ENCODE measurements at regions not wholly inside any gene's neighbourhood (a gene's known extent, or its start where the extent isn't known, plus 50 kb on each side); places are given as distances from the start of the nearest gene placed in this dataset.

DNA sequence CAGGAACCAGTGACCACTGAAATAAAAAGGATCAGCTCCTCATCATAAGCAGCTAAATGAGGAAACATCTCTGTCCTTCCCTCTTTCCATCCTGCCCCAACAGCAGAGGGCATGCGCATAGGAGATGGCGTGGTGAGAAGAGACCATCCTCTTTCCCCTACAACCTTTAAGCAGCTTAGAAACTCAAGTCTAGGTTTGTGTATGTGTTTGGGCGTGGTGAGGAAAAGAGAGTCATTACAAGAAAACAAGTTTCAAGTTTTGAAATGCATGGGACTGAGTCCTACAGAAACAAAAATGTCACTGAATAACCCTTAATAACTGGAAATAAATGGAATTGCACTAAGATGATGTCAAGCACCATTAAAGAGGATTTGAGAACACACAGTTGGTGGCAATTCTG, 96.4 kb upstream of the IL12B start:
- WGBS = 84% methylated on average over 3 of the region's 3 CpGs

More for the DNA sequence above, 96.4 kb upstream of the IL12B start:
- Histone ChIP-seq H3K4me1 (ENCODE audit: control insufficient read depth in 4 of 4, insufficient read depth in 4 of 4, low read length in 3 of 4) (no peaks in the 10 kb centered on the region), H3K9me3 (ENCODE audit: control insufficient read depth in 4 of 4, low read length in 3 of 4) (no peaks in the 10 kb centered on the region), H3K27me3 (ENCODE audit: control insufficient read depth in 4 of 4, insufficient read depth in 4 of 4, low read length in 3 of 4) (no peaks in the 10 kb centered on the region), H3K36me3 (ENCODE audit: control insufficient read depth in 4 of 4, insufficient read depth in 3 of 4, low read depth in 1 of 4, low read length in 3 of 4) (no peaks in the 10 kb centered on the region), H3K9ac (ENCODE audit: low read depth in 1 of 2, low read length in 2 of 2) (no peak overlapping the region), H3K27ac (ENCODE audit: low read depth in 1 of 2, low read length in 2 of 2) (no peak overlapping the region), H3K4me3 (ENCODE audit: low read depth in 1 of 3, low read length in 3 of 3) (no peak overlapping the region)
- no peak for DNase-seq (ENCODE audit: low spot score)
- TF ChIP-seq FOXA1 (IDR thresholded peaks at IDR 0.05) (no peak), HNF4G (IDR thresholded peaks at IDR 0.05) (no peak), RAD21 (IDR thresholded peaks at IDR 0.05) (no peak), EGR1 (IDR thresholded peaks at IDR 0.05; ENCODE audit: low read depth in 2 of 2) (no peak), RXRA (IDR thresholded peaks at IDR 0.05) (no peak), YY1 (IDR thresholded peaks at IDR 0.05) (no peak), SP1 (IDR thresholded peaks at IDR 0.05) (no peak), JUND (IDR thresholded peaks at IDR 0.05) (no peak), TAF1 (conservative IDR thresholded peaks at IDR 0.05) (no peak), HNF4A (conservative IDR thresholded peaks at IDR 0.05) (no peak), FOXA2 (IDR thresholded peaks at IDR 0.05) (no peak), GABPA (IDR thresholded peaks at IDR 0.05 in 1 of 2, conservative IDR thresholded peaks at IDR 0.05 in 1 of 2) (no peak), NR2F2 (IDR thresholded peaks at IDR 0.05) (no peak)
- TF ChIP-seq, protein P1, sequence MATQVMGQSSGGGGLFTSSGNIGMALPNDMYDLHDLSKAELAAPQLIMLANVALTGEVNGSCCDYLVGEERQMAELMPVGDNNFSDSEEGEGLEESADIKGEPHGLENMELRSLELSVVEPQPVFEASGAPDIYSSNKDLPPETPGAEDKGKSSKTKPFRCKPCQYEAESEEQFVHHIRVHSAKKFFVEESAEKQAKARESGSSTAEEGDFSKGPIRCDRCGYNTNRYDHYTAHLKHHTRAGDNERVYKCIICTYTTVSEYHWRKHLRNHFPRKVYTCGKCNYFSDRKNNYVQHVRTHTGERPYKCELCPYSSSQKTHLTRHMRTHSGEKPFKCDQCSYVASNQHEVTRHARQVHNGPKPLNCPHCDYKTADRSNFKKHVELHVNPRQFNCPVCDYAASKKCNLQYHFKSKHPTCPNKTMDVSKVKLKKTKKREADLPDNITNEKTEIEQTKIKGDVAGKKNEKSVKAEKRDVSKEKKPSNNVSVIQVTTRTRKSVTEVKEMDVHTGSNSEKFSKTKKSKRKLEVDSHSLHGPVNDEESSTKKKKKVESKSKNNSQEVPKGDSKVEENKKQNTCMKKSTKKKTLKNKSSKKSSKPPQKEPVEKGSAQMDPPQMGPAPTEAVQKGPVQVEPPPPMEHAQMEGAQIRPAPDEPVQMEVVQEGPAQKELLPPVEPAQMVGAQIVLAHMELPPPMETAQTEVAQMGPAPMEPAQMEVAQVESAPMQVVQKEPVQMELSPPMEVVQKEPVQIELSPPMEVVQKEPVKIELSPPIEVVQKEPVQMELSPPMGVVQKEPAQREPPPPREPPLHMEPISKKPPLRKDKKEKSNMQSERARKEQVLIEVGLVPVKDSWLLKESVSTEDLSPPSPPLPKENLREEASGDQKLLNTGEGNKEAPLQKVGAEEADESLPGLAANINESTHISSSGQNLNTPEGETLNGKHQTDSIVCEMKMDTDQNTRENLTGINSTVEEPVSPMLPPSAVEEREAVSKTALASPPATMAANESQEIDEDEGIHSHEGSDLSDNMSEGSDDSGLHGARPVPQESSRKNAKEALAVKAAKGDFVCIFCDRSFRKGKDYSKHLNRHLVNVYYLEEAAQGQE (IDR thresholded peaks at IDR 0.05) = no peak
- TF ChIP-seq, protein P2, sequence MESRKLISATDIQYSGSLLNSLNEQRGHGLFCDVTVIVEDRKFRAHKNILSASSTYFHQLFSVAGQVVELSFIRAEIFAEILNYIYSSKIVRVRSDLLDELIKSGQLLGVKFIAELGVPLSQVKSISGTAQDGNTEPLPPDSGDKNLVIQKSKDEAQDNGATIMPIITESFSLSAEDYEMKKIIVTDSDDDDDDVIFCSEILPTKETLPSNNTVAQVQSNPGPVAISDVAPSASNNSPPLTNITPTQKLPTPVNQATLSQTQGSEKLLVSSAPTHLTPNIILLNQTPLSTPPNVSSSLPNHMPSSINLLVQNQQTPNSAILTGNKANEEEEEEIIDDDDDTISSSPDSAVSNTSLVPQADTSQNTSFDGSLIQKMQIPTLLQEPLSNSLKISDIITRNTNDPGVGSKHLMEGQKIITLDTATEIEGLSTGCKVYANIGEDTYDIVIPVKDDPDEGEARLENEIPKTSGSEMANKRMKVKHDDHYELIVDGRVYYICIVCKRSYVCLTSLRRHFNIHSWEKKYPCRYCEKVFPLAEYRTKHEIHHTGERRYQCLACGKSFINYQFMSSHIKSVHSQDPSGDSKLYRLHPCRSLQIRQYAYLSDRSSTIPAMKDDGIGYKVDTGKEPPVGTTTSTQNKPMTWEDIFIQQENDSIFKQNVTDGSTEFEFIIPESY (IDR thresholded peaks at IDR 0.05) = no peak
- TF ChIP-seq, protein P3, sequence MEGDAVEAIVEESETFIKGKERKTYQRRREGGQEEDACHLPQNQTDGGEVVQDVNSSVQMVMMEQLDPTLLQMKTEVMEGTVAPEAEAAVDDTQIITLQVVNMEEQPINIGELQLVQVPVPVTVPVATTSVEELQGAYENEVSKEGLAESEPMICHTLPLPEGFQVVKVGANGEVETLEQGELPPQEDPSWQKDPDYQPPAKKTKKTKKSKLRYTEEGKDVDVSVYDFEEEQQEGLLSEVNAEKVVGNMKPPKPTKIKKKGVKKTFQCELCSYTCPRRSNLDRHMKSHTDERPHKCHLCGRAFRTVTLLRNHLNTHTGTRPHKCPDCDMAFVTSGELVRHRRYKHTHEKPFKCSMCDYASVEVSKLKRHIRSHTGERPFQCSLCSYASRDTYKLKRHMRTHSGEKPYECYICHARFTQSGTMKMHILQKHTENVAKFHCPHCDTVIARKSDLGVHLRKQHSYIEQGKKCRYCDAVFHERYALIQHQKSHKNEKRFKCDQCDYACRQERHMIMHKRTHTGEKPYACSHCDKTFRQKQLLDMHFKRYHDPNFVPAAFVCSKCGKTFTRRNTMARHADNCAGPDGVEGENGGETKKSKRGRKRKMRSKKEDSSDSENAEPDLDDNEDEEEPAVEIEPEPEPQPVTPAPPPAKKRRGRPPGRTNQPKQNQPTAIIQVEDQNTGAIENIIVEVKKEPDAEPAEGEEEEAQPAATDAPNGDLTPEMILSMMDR (IDR thresholded peaks at IDR 0.05; ENCODE audit: low read depth, low read length, missing input control) = no peak
- TF ChIP-seq, protein P4, sequence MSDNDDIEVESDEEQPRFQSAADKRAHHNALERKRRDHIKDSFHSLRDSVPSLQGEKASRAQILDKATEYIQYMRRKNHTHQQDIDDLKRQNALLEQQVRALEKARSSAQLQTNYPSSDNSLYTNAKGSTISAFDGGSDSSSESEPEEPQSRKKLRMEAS (IDR thresholded peaks at IDR 0.05) = no peak
- TF ChIP-seq, protein P5, sequence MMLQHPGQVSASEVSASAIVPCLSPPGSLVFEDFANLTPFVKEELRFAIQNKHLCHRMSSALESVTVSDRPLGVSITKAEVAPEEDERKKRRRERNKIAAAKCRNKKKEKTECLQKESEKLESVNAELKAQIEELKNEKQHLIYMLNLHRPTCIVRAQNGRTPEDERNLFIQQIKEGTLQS (IDR thresholded peaks at IDR 0.05) = no peak
